Germinal center (tissue), 1 donor: ENCODE measurements at regions not wholly inside any gene's neighbourhood (a gene's known extent, or its start where the extent isn't known, plus 50 kb on each side); places are given as distances from the start of the nearest gene placed in this dataset.

Experiments
- DNase-seq: peaks from one replicate; pipeline ENCODE4 v3.0.0; 2012; ENCODE audit warnings: mixed read lengths, low spot score

- no peak for DNase-seq
Observed at GRCh38 chr7:41294556-41295454, 408.1 kb downstream of the INHBA start.

- DNase-seq: no peak
Observed at GRCh38 chr7:41292487-41292886, 410.4 kb downstream of the INHBA start.

- DNase-seq: no peak
Observed at GRCh38 chr7:41287559-41288335, 415.1 kb downstream of the INHBA start.

- DNase-seq: no peak
Observed at GRCh38 chr7:41280491-41280890, 422.4 kb downstream of the INHBA start.

- no peak for DNase-seq
Observed at GRCh38 chr7:41277561-41277960, 425.3 kb downstream of the INHBA start.

GRCh38 chr7:41275255-41275654, 427.6 kb downstream of the INHBA start:
- DNase-seq: no peak

- no peak for DNase-seq
Observed at GRCh38 chr7:41274179-41274578, 428.7 kb downstream of the INHBA start.

GRCh38 chr7:41272664-41273063, 430.2 kb downstream of the INHBA start:
- no peak for DNase-seq

GRCh38 chr7:41268878-41269277, 434.0 kb downstream of the INHBA start:
- no peak for DNase-seq

GRCh38 chr7:41261080-41261479, 441.8 kb downstream of the INHBA start:
- no peak for DNase-seq

- no peak for DNase-seq
Observed at GRCh38 chr7:41257660-41258059, 445.2 kb downstream of the INHBA start.

- DNase-seq: no peak
Observed at GRCh38 chr7:41256186-41256945, 446.5 kb downstream of the INHBA start.

GRCh38 chr7:41255716-41256115, 447.2 kb downstream of the INHBA start:
- DNase-seq: no peak

GRCh38 chr7:41255113-41255512, 447.8 kb downstream of the INHBA start:
- DNase-seq: no peak

GRCh38 chr7:41252957-41253356, 449.9 kb downstream of the INHBA start:
- no peak for DNase-seq

- no peak for DNase-seq
Observed at GRCh38 chr7:41252551-41252950, 450.3 kb downstream of the INHBA start.

- DNase-seq: no peak
Observed at GRCh38 chr7:41247143-41247865, 455.6 kb downstream of the INHBA start.

- no peak for DNase-seq
Observed at GRCh38 chr7:41245916-41246315, 457.0 kb downstream of the INHBA start.

- DNase-seq: no peak
Observed at GRCh38 chr7:41244246-41244645, 458.6 kb downstream of the INHBA start.

GRCh38 chr7:41241641-41242040, 461.2 kb downstream of the INHBA start:
- no peak for DNase-seq

- no peak for DNase-seq
Observed at GRCh38 chr7:41239596-41239995, 463.3 kb downstream of the INHBA start.

- DNase-seq: no peak
Observed at GRCh38 chr7:41238851-41239331, 464.0 kb downstream of the INHBA start.
